NCI-H1048 (cell line): ENCODE measurements at regions not wholly inside any gene's neighbourhood (a gene's known extent, or its start where the extent isn't known, plus 50 kb on each side); places are given as distances from the start of the nearest gene placed in this dataset.

Experiments used
- DNase-seq: peaks from one replicate; lab custom pipeline; 2025; lab: John Stamatoyannopoulos, UW

DNA sequence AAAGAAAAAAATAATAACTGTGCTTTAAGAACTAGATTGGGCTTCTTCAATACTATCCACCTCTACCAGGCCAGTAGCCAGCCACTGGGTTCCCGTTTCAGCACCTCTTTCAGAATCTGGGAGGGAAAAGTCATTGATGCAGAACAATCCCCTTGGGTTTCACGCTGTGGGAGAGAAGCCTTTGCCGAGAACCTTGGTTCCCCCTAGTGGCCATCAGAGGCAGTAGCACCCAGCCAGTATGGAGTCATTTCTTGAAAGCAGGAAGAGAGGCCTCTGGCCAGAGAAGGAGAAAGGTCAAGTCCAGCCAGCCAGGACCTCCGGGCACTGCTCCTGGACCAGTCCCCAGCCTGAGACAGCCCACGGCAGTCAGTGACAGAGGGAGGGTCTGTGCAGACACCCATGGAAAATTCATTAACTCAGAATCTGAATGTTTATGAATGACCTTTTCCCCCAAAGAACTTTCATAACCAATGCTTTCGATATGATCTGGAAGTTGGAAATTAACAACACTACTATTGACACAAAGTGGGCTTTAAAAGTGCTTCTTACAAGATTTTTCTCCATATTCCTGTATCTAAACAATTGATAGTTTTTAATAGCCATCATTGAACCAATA, 51.2 kb upstream of the CDH5 start:
- DNase-seq = no peak

DNA sequence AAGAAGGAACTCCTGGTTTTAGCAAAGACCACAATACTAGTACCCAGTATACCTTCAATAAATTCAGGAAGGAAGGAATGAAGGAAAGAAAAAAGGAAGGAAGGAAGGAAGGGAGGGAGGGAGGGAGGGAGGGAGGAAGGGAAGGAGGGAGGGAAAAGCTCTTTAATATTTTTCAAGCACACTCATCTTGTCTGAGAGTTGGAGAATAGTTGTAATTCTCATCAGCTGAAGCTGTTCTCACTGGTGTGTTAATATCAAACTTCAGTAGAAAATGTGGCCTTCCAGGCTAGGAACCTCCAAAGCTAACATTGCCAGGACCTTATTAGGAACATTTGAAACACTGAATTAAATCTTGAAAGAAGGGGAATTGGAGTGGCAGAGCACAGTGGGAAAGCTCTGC, 55.2 kb upstream of the CDH5 start:
- no peak for DNase-seq

DNA sequence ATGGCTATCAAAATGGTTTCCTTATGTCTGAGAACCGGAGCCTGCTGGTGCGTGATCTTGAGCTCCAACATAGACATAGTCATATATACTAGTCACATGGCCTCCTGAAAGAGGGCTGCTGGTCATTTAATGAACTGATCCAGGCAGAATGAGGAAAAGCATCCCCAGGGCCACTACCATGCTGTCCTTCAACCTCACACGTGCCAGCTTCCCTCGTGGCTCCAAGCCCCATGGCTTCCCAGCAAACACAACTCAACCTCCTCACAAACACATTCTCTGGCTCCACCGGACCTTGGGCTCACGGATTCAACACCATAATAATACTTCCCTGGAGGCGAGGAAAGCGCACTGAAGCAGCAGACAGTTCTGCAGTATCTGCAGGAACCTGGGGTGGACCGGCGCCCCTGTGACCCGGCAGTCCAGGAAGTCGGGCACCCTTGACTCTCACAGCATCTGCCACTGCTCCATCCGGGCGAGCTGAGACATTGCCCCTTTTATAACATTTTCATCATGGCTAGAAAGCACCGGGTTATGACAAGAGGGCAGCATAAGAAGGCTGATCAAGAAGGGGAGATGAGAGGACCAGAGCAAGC, 57.2 kb upstream of the CDH5 start:
- DNase-seq = no peak

DNA sequence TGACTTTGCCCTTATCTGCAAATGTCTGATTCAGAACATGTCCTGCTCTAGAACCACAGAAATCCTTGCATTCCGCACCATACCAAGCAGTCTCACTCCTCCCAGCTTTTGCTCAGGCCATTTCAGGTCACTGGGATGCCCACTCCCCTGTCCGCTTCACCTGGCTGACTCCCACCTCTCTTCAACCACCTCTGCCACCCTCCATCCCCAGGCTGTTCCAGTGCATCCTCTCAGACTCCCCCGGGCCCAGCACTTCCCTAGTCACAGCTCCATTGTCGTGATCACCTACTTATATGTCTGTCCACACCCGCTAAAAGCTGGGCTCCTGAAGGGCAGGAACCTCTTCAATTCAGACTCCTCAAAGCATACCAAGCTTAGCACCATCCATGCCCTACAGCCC, 58.4 kb upstream of the CDH5 start:
- no peak for DNase-seq

DNA sequence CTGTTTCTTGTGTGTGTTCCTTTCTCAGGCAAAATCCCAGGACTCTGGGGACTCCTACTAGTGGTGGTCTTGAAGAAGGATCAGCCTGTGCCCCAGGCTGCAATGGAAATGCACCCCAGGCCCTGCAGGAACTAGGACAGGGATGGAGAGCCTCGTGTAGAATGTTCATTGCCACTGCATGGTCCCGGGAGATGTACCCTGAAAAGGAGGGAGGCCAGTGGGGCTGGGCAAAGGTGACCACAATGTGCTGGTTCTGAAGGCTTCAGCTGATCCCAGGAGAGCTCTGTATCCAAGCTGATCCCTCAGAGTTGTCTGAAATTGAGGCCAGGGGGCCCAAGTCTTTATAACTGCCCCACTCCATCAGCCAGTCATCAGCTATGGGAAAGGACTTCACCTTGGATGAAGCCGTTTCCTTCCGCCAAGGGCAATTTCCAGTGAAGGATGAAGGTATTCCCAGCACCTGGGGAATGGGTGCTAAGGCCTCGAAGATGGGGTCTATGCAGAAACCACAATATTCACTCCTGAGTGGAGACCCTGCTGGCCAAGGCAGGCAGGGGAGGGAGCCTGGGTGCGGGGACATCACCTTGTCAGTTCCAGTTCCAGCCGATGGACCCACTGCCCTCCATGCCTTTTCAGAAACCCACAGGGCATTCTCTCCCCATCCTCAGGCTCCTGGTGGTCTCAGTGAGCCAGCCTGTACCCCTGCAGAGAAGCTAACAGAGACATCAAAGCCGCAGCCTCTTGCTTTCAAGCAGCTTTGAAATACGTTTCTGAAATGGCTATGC, 59.9 kb upstream of the CDH5 start:
- DNase-seq = no peak

DNA sequence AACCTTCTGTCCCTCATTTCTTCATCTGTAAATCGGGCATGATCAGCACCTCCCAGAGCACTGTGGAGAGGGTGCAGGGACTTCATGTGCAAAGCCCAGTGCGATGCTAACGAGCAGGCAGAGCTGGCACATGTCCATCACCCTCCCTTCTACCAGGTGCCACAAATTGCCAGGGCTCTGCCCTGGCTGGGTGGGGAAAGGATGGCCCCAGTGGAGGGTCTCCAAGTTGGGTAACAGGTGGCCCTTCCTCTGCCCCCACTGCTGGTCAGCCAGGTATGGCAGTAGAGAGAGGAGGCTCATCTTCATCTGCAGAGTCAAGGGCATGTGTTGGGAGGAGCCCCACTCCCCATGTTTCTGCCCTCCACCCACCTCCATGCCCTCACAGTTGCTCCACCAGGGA, 61.5 kb upstream of the CDH5 start:
- no peak for DNase-seq

DNA sequence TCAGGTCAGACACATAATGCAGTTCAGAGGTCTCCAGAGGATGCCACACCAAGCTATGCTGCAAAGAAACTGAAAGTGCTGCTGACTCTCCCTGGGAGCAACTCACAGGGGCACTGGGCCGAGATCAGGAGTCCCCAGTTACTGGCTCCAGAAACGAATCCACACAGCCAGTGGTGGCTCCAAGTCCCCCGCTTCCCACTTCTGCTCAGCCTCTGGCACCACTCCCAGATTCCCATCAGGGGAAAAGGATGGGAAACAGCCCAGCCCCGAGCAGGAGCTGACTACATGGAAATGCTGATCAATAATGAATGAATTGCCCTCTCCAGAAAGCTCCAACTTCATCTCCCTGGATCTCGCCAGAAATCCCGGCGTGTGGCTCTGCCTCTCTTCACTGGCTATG, 62.3 kb upstream of the CDH5 start:
- no peak for DNase-seq

DNA sequence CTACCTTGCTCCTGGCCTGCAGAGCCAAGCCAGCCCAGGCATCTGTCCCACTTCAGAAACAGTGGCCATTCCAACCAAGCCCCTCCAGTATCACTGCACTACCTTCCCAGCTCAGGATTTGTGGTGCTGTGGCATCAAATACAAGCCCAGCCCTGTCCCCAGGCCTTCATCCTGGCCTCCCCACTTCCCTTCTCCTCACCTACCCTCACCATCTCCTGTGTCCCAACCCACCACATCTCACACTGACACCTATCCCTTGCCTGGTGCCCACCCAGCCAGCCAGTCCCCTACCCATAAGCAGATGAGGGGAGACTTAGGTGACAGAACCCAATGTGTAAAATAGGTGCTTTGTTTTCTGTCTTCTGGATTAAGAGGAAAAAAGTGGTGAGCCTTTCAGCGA, 66.0 kb upstream of the CDH5 start:
- no peak for DNase-seq

DNA sequence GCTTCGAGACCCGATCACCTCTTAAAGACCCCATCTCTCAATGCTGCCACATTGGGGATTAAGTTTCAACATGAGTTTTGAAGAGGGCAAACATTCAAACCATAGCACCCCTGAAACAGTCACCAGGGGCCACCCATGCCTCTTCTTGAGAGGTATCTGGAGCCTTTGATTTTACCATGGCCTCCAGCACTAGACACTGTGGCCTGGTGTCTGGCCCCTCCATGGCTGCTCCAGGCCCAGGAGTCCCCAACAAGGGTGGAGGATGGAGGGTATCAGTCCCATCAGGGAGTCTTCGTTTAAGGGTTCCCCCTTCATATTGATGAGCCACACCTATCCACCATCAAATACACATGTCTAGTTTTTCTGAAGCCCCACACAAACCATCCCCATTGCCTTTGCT, 66.5 kb upstream of the CDH5 start:
- DNase-seq = no peak

DNA sequence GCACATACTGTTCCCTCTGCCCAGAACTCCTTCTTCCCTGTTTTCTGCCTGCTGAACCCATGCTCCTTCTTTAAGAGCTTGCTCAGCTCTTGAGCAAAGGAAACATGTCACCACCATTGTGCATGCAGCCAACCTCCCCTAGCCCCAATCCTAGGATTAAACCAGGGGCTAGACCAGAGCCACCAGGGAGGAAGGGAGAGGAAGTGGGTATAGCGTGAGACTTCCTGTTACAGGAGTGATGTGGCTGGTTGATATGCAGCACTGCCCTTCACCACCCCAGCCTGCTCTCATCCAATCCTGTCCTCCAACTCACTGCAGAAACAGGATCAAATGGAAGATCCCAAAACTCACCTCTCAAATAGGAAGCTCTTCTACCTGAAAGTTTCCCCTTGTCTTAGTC, 67.1 kb upstream of the CDH5 start:
- no peak for DNase-seq

DNA sequence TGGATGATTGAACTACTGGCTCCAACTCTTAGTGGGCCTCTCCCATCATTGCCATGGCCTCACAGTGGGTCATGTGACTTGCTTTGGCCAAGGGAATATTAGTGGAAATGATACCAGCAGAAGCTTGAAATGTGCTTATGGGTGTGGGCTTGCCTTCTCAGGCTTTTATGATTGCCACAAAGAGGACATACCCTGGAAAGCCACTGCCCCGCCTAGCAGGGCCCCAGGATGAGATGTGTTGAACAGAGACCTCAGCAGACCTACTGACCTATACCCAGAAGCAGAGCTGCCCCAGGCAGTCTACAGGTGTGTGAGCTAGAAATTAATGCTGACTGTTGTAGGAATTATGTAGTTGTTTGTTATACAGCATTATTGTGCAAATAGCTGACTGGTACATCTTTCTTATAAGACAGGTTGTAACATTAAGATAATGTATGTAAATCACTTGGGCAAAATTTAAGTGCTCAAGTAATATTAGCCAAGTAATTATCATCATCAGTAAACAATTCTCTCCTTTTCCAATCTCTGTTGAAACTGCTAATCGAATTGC, 67.8 kb upstream of the CDH5 start:
- no peak for DNase-seq

DNA sequence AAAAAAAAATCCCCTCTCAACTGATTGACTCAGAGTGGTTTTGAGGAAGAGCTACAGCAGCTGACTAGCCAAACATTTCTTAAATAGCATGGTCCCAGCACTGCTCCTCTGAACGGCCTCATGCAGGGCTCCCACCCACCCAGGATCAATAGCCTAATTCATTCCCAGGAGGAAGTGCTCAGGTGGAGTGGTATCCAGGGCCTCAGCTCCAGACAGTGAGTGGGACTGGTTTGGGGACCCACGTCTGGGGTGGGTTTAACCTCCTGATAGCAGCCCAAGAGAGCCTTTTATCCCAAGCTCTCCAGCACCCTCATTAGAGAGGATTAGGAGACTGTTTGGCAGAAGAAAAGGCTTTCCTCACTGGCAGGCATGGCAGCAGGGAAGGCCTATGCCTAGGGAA, 68.5 kb upstream of the CDH5 start:
- DNase-seq = no peak

DNA sequence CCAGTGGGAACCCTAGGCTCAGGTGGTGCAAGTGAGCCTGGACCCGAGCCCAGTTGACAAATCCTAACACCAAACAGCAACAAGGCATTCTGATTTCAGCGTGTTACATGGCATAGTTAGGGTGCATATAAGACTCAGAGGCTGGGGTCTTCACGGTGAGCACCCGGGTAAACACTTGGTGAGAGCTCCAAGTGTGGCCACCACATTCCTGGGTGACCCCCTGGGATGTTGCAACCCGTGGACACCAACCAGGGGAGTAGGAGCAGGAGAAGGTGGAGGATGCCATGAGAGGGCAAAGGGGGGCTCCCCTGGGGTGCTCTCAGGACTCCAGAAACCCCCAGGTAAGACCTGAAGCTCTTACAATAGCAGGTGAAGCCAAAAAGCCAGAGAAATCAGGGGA, 69.9 kb upstream of the CDH5 start:
- no peak for DNase-seq

DNA sequence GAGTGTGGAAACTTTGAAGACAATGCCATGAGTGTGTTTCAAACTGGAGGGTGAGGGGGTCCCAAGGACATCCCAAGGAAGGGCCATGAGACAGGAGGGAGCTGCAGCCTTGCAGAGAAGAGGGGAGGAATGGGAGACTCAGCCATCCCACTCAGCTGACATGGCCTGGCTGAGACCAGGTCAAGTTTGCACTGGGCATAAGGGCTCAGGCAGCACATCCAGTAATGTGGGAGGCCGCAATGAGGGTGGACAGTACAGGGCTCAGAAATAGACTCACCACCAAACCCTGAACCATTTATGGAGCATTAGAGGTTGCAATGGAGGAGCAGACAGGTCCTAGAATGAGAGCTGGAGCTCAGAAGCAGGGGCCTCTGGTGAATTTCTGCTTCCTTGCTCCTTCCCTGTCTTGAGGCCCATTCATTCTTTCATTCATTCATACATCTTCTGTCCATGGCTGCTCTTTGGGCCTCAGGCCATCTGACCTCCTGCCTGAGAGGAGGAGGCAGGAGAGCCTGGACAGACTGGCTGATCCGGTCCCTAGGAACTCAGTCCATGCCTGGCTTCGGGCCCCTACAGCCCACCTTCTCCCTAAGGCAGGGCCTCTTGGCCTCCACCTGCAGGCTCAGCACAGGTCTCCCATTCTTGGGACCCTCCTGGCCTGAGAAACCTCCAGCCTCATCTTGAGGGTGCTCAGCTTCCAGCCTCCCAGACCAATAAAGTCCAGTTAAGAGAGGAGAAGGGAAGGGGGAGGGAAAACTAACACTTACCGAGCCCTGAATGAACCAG, 70.5 kb upstream of the CDH5 start:
- DNase-seq = no peak

DNA sequence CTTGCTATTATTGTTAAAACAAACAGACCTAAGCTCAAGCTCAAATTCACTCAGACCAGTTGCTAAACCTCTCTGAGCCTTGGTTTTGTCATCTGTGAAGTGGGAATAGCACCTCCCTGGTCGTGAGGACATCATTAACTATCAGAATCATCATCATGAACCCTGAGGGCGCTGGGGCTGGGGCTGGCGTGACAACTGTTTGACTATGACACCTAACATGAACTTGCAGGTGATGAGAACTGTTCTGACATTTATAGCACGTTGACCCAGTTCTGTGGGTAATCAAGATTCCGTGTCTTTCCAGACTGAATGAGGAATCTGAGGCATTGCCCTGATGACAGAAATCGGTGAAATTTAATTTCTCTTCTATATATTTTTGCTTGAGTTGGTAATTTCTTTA, 71.3 kb upstream of the CDH5 start:
- DNase-seq = no peak

DNA sequence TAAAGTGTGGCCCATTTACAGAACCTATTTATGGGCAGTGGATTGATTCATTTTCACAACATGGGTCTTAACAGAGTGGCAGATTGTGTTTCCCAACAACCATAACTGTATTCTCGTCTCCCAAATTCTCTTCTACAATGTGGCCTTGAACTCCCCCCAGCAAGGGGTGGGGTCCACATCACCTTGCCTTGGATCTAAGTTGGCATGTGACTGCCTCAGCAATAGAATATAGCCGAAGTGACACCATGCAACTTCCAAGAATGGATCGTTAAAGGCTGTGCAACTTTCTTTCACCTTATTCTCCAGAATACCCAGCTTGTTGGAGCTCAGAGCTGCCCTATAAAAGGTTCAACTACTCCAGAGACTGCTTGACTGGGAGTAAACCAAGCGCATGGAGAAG, 72.0 kb upstream of the CDH5 start:
- no peak for DNase-seq

DNA sequence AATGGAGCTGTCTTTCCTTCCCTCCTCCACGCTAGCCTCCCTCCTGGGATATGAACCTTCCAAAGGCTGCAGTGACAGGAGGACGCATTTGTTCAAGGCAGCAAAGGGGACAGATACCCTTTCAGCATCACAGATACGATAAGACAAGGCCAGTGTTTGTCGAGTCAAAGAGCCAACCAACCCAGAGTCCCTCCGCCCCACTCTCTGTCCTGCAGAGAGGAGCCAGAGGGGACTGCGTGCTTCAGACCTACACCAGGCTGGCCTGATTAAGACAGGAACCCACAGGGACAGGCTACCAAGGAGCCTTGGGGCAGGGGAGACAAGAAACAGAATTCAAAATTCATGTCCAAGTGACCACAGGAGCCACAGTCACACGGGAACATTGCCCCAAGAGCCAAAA, 72.6 kb upstream of the CDH5 start:
- no peak for DNase-seq

DNA sequence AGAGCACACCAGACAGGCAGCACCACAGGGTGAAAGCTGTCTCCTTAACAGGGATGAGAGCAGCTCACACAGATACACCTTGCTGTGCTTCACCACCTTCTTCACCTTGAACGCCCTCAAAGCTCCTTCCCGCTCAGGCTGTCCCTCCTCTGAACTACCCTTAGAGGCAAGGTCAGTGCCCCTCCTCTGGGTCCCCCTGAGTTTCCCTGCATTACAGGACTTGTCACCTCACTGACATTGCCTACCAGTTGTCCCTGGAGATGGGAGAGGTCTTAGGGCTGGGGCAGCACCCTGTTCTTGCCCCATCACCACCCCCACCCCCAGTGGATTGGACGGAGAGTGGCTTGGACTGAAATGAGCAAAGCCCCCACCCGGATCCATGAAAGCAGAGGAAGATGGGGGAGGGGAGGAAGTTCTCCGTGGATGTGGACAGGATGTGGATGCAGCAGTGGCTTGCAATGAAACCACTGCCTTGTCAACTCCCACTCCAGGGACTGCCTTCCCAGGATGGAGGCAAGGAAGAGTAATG, 73.2 kb upstream of the CDH5 start:
- no peak for DNase-seq

DNA sequence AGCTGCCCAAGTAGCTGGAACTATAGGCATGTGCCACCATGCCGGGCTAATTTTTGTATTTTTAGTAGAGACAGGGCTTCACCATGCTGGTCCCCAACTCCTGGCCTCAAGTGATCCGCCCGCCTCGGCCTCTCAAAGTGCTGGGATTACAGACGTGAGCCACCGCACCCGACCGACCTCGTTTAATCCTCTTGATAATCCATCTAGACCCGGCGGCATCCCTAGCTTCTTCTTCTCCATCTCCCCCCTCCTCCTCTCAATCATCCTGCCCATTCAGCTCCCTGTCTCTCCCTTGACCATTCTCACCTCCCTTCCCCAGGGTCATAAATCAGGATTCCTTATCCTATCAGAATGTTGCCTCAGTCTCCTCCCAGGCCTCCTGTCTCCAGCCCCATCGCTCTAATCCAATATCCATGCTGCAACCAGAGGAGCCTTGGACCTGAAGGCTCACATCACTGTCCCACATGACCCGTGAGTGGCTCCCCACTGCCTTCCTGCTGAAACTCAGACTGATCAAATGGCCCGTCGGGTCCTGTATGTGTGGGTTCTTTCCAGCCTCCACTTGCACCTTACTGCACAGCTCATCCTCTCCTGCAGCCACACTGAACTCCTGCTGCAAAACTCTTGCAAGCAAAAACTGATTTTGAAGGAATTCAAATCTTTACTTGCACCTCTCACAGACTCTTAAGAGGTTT, 74.1 kb upstream of the CDH5 start:
- no peak for DNase-seq

DNA sequence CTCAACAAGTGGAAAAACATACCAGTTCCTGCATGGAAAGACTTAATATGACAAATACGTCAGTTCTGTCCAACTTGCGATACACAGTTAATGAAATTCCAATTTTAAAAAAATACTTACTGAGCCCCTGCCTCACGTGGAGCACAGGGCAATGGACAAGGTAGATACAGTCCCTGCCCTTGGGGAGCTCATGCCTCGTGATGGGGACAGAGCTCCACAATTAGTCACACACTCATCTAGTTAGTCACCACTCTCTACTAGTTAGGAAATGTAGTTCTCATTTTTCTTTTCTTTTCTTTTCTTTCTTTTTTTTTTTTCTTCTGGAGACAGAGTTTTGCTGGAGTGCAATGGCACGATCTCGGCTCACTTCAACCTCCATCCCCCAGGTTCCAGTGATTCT, 74.7 kb upstream of the CDH5 start:
- DNase-seq = no peak

DNA sequence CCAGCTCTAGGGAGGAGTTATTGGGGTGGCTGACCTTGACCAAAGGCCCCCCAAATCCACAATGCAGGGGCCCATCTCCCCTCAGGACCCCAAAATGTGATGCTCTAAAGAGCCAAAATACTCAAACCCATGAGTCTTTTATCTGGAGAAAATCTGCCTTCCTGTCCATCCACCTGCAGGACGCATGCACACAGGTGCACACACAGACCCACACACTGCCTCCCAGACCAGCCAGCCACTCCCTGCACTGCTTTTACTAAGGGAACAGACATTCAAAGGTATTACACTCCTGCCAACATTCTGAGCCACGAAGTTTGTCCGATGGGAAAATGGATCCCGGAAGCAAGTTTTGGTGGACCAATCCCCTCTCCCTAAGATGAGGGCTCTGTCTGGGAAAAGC, 76.1 kb upstream of the CDH5 start:
- no peak for DNase-seq

DNA sequence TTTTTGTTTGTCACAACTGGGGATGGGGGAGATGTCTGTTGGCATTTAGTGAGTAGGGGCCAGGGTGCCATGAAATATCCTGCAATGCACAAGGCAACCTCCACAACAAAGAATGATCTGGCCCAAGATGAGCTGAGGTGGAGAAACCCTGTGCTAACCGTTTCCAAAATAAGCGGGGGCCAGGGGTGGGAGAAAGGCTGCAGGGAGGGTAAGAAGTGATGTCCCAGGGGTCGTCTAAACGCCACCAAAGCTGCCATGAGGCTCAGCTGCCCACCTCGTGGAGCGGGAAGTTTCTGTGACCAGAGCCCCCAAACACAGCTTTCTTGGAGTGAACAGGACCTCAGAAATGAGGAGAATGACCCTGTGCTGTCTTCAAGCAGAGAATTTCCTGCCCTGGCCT, 76.5 kb upstream of the CDH5 start:
- no peak for DNase-seq
